ENCODE measurements at regions not wholly inside any gene's neighbourhood (a gene's known extent, or its start where the extent isn't known, plus 50 kb on each side); places are given as distances from the start of the nearest gene placed in this dataset.
"Not testable (repeated sequence)": the region's sequence is repeated elsewhere in the genome, so short reads cannot be mapped to it uniquely, and the experiment has no call there.

GRCh38 chr4:181106398-181106797 is 1136.8 kb upstream of the TENM3 start:
- Histone ChIP-seq H3K27ac (no peak overlapping the region), H3K9me3 (no peaks in the 10 kb centered on the region), H3K36me3 (no peaks in the 10 kb centered on the region), H3K27me3 (no peaks in the 10 kb centered on the region), H3K4me3 (no peak overlapping the region), H3K4me1 (no peaks in the 10 kb centered on the region)
- no peak for DNase-seq
- no peak for TF ChIP-seq POLR2A (IDR thresholded peaks at IDR 0.05)
- intact Hi-C loops (cut with DNase I) = no loop called here
- ATAC-seq = no peak
- 67 to 83% (median 73%) methylated on average over 2 of the region's 2 CpGs for WGBS, 4 donors

- H3K4me3 ChIP-seq = no peak overlapping the region
- intact Hi-C loops (cut with DNase I) = no loop called here
Measured at GRCh38 chr4:181108237-181108636, 1135.0 kb upstream of the TENM3 start.

GRCh38 chr4:181119186-181119585 is 1124.0 kb upstream of the TENM3 start:
- no peak overlapping the region for H3K27ac ChIP-seq
- ATAC-seq (no peak), DNase-seq (no peak)
- TF ChIP-seq CTCF (IDR thresholded peaks at IDR 0.05) (no peak), POLR2A (IDR thresholded peaks at IDR 0.05) (no peak)
- no peaks in the 10 kb centered on the region for H3K9me3 ChIP-seq
- no peaks in the 10 kb centered on the region for H3K36me3 ChIP-seq
- no peak overlapping the region for H3K4me3 ChIP-seq
- H3K27me3 ChIP-seq = peaks cover 0 to 6% (median 0%) of the 10 kb centered on the region in 9 donors
- intact Hi-C loops (cut with DNase I) = no loop called here
- WGBS, 4 donors = 83 to 88% (median 86%) methylated on average over 4 of the region's 4 CpGs
- H3K4me1 ChIP-seq = no peaks in the 10 kb centered on the region

More at GRCh38 chr4:181108237-181108636, 1135.0 kb upstream of the TENM3 start:
- WGBS, 4 donors = 73 to 75% (median 74%) methylated on average over 3 of the region's 3 CpGs
- Histone ChIP-seq H3K36me3 (no peaks in the 10 kb centered on the region), H3K4me1 (no peaks in the 10 kb centered on the region), H3K27me3 (no peaks in the 10 kb centered on the region), H3K27ac (no peak overlapping the region), H3K9me3 (no peaks in the 10 kb centered on the region)
- DNase-seq = no peak
- ATAC-seq = no peak
- TF ChIP-seq POLR2A (IDR thresholded peaks at IDR 0.05) (no peak), CTCF (IDR thresholded peaks at IDR 0.05) (no peak)

GRCh38 chr4:181121733-181122132 is 1121.5 kb upstream of the TENM3 start:
- no peak overlapping the region for H3K27ac ChIP-seq
- H3K27me3 ChIP-seq = peaks cover 0 to 6% (median 0%) of the 10 kb centered on the region in 9 donors
- 88 to 94% (median 92%) methylated on average over 7 of the region's 7 CpGs for WGBS, 4 donors
- ATAC-seq = no peak
- intact Hi-C loops (cut with DNase I) = no loop called here
- DNase-seq = no peak
- no peaks in the 10 kb centered on the region for H3K4me1 ChIP-seq
- H3K36me3 ChIP-seq = no peaks in the 10 kb centered on the region
- no peaks in the 10 kb centered on the region for H3K9me3 ChIP-seq
- H3K4me3 ChIP-seq = no peak overlapping the region
- TF ChIP-seq CTCF (IDR thresholded peaks at IDR 0.05) = no peak
- no peak for TF ChIP-seq POLR2A (IDR thresholded peaks at IDR 0.05)

GRCh38 chr4:181127171-181127570 is 1116.0 kb upstream of the TENM3 start:
- ATAC-seq (no peak), DNase-seq (no peak)
- Histone ChIP-seq H3K9me3 (peaks cover 0 to 20% (median 9%) of the 10 kb centered on the region in 12 donors), H3K4me3 (no peak overlapping the region), H3K27ac (no peak overlapping the region), H3K27me3 (no peaks in the 10 kb centered on the region), H3K4me1 (no peaks in the 10 kb centered on the region), H3K36me3 (no peaks in the 10 kb centered on the region)
- 67 to 72% (median 69%) methylated on average over 2 of the region's 2 CpGs for WGBS, 4 donors
- TF ChIP-seq CTCF (IDR thresholded peaks at IDR 0.05) = no peak
- TF ChIP-seq POLR2A (IDR thresholded peaks at IDR 0.05) = no peak
- intact Hi-C loops (cut with DNase I) = no loop called here

- H3K36me3 ChIP-seq; ATAC-seq; intact Hi-C loops (cut with DNase I); DNase-seq; H3K4me3 ChIP-seq; H3K4me1 ChIP-seq; H3K27me3 ChIP-seq; H3K27ac ChIP-seq: not testable (repeated sequence)
- WGBS, 4 donors = 68 to 84% (median 73%) methylated on average over 7 of the region's 7 CpGs
- peaks cover 0 to 20% (median 9%) of the 10 kb centered on the region in 12 donors for H3K9me3 ChIP-seq
Measured at GRCh38 chr4:181130317-181130716, 1112.9 kb upstream of the TENM3 start.

All from heart left ventricle (tissue), 16 donors.